GM12865 (cell line): ENCODE measurements at regions not wholly inside any gene's neighbourhood (a gene's known extent, or its start where the extent isn't known, plus 50 kb on each side); places are given as distances from the start of the nearest gene placed in this dataset.

Experiments
- DNase-seq: peaks from one replicate; pipeline ENCODE4 v3.0.0; 2010; ENCODE audit warnings: low read depth
- H3K4me3 ChIP-seq: 2 replicates; pipeline ENCODE4 v1.5.1; 2011; ENCODE audit warnings: mild to moderate bottlenecking, low read depth, low read length, control low read depth
- CTCF ChIP-seq: IDR thresholded peaks from 2 replicates; pipeline ENCODE4 v1.5.1; 2011; ENCODE audit warnings: low read length, control low read depth, low read depth, inconsistent platforms; ENCODE audit not compliant: insufficient read depth; ENCODE audit errors: missing control alignments

- H3K4me3 ChIP-seq: no peak overlapping the region
- DNase-seq: peak; percentile 18
- TF ChIP-seq CTCF: no peak
Measured at GRCh38 chr3:168617658-168618057, 521.9 kb upstream of the GOLIM4 start.

- no peak overlapping the region for H3K4me3 ChIP-seq
- DNase-seq: no peak
- TF ChIP-seq CTCF: no peak
Measured at GRCh38 chr3:168616915-168617314, 521.2 kb upstream of the GOLIM4 start.

GRCh38 chr3:168615493-168616020, 519.8 kb upstream of the GOLIM4 start:
- peak; percentile 30 for DNase-seq
- no peak overlapping the region for H3K4me3 ChIP-seq
- no peak for TF ChIP-seq CTCF

DNA sequence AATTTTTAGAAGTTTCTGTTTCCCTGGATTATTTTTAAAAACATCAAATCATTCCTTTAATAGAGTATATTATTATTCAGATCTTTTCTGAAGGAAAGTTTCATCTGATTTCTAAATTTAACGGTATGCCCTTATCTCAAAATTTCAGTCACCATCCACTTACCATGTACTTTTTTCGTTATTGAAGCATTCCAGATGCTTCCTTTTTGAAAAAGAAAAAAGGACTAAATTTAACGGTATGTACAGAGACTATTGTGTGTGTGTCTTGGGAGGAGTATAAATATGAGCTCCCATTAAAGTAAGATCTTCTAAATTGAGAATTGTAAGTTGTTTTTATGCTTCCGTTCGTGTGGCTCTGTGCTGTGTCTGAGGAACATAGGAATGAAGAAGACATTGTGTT, 517.4 kb upstream of the GOLIM4 start:
- H3K4me3 ChIP-seq: no peak overlapping the region
- no peak for DNase-seq
- TF ChIP-seq CTCF: no peak

DNA sequence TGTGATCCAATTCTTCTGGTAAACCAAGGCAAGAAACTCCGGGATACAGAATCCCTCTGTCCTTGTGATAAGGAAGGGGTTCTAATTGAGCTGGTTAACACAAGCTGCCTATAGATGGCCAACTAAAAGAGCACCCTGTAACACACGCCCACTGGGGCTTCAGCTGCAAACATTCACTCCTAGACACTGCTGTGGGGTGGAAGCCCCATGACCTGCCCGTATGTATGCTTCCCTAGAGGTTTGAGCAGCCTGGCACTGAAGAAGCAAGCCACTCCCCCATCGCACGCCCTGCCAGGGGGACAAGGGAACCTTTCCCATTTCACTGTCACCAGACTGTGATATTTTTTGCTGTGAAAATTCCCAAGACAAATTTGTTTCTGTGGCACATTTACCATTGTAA, 516.9 kb upstream of the GOLIM4 start:
- no peak overlapping the region for H3K4me3 ChIP-seq
- TF ChIP-seq CTCF: no peak
- DNase-seq: peak; percentile 13

DNA sequence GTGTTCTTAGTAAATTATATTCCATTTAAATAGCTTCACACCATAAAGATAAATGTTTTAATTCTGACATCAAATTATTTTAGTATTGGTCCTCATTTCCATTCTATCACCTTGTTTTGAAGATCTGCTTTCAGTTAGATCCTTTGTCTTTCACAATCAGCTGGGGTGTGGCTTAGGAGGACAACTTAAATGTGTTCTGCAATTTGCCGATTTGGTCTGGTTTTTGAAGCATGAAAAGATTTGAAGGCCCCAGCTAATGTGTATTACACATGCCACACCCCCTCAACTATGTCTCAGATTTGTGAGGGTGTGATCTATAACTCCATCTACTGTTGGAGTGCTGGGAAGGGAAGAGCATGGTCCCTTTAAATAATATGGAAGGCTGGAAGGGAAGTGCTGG, 516.1 kb upstream of the GOLIM4 start:
- no peak for TF ChIP-seq CTCF
- no peak overlapping the region for H3K4me3 ChIP-seq
- no peak for DNase-seq

DNA sequence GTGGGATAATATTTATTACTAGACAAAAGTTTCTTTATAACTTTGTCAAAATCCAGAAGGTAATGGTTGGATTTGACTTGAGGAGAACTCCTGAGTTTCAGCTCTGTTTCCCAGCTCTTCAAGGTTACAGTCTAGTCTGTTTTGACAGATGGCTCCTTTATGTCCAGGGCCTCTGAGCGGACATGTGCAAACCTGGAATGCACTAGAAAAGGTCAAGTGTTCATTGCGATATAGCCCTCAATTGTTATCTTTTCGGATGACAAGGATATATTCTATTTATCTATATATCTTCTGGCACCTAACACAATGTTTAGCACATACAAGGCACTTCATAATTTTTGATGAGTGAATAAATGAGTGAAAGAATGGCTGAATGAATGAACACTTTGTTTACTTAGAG, 513.2 kb upstream of the GOLIM4 start:
- TF ChIP-seq CTCF: no peak
- no peak overlapping the region for H3K4me3 ChIP-seq
- no peak for DNase-seq
